ENCODE measurements at regions not wholly inside any gene's neighbourhood (a gene's known extent, or its start where the extent isn't known, plus 50 kb on each side); places are given as distances from the start of the nearest gene placed in this dataset.

DNA sequence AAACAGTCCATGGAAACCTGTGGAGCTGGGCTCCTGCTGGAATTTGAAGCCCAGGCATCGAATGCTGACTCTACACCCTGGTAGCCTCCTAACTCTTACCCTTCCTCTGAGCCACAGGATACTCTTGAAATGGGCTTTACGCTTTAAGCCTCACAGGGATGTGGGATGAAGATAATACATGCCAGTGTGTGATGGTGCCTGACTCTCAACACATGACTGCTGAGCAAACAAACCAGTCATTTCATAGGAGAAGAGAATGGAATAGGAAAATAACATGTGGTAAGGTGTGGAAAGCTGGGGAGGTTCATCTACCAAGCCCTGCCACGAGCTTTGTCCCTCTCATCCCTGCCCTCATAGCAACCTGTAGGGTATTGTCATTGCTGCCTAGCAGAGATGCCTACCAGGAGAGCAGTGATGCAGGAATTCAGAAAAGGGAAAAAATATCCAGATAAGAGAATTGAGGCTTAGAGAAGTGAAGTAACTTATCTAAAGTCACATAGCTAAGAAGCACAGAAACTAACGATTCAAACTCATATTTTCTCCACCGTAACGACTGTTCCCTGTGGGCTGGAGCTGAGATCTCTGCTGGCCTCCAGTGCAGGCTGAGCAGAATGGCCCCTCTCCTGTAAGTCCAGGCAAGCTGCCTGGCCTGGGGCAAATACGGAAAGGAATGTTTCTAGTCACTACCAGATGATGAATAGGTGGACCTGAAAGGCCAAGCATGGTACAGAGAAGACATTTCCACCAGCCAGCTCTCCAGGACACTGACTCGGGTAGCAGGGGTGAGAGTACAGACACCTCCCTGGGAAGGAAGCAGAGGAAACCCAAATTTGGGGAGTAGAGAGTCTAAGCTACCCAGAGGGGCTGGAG, 90.2 kb upstream of the DUSP5 start:
- TF ChIP-seq, protein P1, sequence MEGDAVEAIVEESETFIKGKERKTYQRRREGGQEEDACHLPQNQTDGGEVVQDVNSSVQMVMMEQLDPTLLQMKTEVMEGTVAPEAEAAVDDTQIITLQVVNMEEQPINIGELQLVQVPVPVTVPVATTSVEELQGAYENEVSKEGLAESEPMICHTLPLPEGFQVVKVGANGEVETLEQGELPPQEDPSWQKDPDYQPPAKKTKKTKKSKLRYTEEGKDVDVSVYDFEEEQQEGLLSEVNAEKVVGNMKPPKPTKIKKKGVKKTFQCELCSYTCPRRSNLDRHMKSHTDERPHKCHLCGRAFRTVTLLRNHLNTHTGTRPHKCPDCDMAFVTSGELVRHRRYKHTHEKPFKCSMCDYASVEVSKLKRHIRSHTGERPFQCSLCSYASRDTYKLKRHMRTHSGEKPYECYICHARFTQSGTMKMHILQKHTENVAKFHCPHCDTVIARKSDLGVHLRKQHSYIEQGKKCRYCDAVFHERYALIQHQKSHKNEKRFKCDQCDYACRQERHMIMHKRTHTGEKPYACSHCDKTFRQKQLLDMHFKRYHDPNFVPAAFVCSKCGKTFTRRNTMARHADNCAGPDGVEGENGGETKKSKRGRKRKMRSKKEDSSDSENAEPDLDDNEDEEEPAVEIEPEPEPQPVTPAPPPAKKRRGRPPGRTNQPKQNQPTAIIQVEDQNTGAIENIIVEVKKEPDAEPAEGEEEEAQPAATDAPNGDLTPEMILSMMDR (IDR thresholded peaks at IDR 0.05) = no peak

DNA sequence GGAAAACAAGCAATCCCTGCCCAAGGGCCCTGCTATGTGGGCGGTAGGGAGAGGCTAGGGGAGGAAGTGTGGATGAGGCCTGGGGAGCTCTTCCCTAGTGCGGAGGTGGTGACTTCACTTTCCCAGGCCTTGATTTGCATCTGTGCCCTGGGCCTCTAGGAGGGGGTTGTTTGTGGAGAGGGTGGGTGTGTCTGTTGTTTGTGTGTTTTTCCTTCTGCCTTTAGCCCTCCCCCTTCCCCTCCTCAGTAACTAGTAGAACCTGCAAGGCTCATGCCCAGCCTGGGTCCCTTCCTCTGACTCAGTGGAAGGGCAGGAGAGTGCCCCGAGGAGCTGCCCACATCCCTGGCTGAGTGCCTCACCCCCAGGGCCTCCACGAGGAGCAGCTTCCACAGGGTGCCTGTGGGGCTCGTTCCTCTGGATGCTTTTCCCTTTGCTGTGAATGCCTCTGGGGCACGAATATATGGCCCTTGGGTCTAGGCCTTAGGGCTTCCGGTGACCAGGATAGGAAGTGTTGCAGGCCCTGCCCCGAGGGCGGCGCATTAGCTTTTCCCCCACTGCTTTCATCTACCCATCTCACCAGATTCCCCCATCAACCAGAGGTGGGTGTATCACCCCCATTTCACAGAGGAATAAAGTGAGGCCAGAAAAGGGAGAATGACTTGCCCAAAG, 89.4 kb upstream of the DUSP5 start:
- TF ChIP-seq, protein P1 (IDR thresholded peaks at IDR 0.05) = no peak

DNA sequence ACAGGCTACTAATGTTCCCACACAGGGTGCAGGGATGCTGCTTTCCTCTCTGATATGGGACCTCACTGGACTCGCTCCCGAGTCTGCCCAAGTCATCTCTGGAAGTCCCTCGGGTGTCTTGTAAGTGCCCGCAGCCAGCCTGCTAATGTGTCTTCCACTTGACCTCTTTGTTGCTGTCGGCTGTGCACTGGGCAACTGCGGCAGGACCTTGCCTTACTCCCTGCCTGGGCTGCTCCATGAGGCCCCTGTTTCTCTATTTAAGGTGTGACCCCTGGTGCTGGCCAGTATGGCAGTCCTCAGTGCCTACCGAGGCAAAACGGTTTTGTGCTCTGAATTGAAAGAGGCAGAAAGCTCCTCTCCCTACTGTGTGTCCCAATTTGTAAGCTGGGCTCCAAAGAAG, 88.8 kb upstream of the DUSP5 start:
- TF ChIP-seq, protein P1 (IDR thresholded peaks at IDR 0.05) = no peak

DNA sequence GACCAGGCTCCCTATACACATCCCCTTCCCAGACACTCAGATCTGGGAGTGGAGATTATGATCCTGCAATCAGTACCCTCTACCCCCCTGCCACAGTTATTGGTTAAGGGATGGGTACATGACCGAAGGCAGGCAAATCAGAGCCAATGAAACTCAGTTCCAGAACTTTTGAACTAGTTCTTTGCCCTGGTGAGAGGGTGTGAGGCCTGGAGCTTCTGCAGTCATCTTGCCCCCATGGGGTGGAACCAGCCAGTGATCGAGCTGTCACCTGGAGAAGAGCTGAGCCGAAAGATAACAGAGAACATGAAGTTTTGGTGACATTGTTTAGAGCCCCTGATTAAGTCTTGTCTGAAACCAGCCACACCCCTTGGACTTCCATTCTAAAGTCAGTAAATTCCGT, 88.2 kb upstream of the DUSP5 start:
- TF ChIP-seq, protein P1 (IDR thresholded peaks at IDR 0.05) = no peak

DNA sequence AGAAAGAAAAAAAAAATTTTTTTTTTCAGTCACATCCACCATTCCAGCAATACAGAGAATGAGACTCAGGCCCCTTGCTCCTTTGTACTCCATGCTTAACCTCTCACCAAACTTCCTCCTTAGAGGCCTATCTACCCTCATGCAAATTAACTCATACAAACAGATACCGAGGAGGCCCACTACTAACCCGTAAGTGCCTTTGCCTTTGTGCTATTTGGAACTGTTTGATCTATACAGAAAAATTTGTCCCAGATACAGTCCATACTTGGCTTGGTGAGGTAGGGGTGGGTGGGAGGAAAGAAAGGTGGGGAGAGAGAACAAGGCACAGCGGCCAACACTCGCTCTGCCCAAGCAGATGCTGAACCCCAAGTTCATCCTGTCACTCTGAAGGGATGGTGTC, 87.8 kb upstream of the DUSP5 start:
- TF ChIP-seq, protein P1 (IDR thresholded peaks at IDR 0.05) = no peak

DNA sequence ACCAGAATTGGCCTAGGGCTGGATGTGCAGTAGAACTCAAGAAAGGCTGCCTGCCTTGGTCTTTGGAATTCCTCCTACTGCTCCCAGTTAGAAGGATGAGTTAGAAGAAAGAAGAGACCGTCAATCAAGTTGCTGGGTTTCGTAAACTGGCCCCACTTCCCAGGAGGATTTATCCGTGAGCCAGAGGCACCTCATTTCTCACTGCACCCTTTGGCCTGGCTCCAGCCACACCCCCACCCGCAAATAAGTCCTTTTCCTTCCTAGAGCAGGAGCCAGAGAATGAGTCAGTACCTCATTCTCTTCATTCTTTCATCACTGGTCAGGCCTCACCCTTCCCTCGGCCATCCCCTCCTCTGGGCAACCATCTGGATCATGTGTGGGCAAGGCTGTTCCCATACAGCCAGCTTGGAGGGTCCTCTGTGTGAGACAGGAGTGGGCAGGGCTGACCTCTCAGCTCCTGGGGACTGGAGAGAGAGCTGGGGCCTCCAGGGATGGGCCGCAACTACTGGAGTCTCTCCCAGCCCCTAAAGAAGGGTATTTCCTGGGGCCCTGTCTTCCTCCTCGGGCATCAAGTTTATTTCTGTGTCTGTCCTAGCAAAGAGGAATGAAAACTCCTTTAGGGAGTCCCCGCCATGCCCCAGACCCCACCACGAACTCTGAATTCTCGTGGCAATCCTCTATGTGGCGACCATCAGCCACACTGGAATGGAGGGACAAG, 87.2 kb upstream of the DUSP5 start:
- TF ChIP-seq, protein P1 (IDR thresholded peaks at IDR 0.05) = no peak

DNA sequence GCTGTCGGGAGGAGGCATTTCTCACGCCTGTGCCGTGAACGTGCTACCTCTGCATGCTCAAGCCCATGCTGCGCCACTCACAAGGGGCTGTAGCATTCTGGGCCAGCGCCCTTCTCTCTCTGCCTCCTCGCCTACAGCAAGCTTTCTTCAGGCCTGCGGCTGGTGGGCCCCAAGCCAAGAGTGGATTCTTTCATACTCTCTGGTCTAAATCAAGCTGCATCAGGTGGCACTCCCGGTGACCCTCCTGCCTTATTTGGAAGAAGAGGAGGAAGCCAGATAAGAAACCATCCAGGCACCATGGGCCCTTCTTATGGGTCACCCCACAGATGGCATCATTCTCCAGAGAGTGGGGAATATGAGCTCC, 86.7 kb upstream of the DUSP5 start:
- TF ChIP-seq, protein P1 (IDR thresholded peaks at IDR 0.05) = no peak

Measured in LNCAP (cell line).